ENCODE measurements at regions not wholly inside any gene's neighbourhood (a gene's known extent, or its start where the extent isn't known, plus 50 kb on each side); places are given as distances from the start of the nearest gene placed in this dataset.

DNA sequence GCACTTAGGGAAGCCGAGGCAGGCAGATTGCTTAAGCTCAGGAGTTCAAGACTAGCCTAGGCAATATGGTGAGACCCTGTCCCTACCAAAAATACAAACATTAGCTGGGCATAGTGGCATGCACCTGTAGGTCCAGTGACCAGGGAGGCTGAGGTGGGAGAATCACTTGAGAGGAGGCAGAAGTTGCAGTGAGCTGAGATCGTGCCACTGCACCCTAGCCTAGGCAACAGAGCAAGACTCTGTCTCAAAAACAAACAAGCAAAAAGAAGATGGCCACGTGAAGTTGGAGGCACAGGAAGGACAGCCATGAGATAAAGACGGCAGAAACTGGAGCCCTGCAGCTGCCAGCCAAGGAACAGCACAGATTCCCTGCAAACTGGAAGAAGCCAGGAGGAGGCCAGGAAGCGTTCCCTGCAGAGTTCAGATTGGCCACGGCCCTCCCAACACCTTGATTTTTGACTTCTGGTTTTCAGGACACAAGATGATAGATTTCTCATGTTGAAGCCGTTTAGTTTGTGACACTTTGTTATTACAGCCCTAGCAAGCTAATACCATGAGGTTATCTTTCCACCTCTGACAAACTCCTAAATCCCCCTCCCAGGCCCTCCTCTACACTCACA is 786.7 kb downstream of the UQCRFS1 start:
- DNase-seq, result no peak

DNA sequence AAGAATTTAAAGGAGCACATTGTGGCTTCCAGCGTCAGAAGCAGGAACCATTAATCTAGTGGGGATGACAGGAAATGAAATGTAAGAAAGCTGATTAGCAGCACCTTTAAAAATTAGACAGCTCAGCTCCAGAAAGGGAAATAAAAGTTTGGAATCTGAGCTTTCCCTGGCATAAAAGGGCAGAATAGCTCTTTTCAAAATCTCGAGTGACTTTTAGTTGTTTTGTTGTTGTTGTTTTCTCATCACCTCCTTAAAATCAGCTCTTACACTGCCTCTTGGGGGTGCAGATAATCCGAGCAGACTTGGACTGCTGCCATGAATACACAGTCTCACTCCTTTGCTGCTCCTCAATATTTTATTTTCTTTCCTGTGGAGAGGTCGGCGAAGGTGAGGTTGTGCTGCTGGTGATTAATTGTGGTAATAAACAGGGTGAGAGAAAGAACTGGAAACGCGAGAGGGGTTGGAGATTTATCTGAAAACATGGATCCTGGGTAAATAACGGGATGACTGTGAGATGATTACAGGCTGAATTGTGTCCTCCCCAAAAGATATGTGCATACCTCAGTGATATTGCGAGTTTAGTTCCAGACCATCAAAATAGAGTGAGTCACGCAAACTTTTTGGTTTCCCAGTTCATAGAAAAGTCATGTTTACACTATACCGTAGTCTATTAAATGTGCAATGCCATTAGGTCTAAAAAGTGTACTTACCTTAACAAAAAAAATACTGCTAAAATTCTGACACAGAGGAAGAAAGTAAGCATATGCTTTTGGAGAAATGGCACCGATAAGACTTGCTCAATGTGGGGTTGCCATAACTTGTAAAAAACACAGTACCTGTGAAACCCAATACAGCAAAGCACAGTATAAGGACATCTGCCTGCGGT is 787.7 kb downstream of the UQCRFS1 start:
- no peak for DNase-seq

DNA sequence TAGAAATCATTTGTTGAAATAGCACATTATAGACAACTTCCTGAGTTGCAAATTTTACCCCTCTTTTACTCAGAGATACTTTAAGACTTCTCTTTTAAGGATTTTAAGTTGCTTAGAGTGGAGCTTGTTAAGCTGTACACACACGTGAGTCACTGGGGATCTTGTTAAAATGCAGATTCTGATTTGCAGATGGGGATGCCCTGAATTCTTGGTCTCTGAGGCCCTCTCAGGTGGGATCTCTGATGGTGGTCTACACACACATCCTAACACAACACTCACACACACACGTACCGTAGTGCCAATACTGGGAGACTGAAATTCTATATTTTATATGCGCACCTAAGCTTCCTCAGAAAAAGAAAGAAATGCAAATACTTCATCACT is 788.3 kb downstream of the UQCRFS1 start:
- DNase-seq, result no peak

DNA sequence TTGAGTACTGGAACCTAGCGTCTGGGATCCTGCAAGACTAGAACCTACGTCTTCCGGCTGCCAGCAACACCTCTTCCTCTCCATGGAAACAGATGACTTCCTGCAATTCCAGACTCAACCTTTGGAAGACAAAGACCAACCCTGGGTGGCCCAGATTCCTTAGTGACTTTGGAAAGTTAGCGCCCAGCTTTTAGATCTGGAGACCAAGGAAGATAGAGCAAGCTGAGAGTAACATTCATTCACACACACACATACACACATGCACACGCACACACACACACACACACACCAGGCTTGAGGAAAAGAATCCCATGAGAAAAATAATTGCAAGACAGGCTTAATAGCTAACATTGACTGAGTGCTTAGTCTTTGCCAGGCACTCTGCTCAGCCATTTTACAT is 788.9 kb downstream of the UQCRFS1 start:
- no peak for DNase-seq

- DNase-seq, result no peak
Measured at GRCh38 chr19:28422791-28423650, 789.9 kb downstream of the UQCRFS1 start.

GRCh38 chr19:28422046-28422445 is 790.9 kb downstream of the UQCRFS1 start:
- DNase-seq, result no peak

DNA sequence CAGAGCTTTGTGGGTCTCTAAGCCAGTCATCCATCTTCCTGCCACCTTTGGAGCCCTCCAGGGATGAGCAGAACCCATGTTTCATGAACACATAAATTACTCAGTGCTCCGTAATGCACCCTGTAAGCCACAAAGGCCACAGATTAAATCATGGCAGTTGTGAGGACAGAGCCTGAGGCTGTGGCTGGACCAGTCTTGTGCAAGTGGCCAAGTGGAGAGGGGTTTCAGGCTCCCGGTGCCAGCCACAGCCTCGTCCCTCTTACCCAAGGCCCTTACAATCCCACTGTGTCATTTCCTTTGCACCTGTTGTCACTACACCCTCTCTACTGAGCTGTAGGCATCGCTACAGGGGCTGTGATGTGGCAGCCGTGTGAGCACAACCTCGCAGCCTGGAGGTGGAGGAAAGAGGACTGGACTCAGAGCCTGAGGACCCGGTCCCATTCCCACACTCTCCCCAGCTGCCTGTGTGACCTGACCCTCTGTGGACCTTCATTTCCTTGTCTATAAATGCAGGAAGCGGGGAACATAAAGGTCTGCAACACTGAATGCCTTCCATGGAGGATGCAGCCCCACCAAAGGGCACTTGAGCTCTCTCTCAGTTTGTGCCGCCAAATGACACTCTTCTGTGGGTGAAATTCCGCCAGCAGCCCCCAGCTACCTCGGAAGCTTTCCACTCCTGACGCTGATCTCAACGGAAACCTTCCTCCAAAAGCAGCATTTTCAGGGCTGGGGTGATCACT is 792.0 kb downstream of the UQCRFS1 start:
- no peak for DNase-seq

- DNase-seq, result no peak
Measured at GRCh38 chr19:28419312-28419711, 793.6 kb downstream of the UQCRFS1 start.

GRCh38 chr19:28417361-28417760 is 795.6 kb downstream of the UQCRFS1 start:
- DNase-seq, result no peak

DNA sequence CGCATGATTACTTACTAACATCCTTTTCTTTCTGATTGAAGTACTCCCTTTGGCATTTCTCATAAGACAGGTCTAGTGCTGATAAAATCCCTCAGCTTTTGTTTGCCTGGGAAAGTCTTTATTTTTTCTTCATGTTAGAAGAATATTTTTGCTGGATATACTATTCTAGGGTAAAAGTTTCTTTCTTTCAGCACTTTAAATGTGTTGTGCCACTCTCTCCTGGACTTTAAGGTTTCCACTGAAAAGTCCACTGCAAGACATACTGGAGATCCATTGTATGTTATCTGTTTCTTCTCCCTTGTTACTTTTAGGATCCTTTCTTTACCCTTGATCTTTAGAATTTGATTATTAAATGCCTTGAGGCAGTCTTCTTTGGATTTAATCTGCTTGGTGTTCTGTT is 796.7 kb downstream of the UQCRFS1 start:
- no peak for DNase-seq

- no peak for DNase-seq
Measured at GRCh38 chr19:28414748-28415147, 798.2 kb downstream of the UQCRFS1 start.

DNA sequence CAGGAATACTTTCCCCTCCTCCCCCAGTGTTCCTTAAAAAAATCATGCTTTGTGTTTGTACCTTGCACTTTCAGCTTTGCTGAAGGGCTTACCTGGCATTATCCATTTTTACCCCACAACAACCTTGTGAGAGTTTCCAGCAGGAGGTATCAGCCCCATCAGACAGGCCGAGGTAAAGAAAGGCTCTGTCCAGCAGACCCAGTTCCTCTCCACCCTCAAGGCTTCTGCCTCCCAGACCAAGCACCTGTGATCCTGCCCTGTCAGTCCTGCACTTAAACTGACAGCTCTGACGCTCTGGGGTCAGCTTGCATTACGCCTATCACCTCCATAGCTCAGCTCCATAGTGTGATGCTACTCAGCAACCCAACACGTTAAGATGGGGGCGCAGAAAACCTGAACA is 803.1 kb downstream of the UQCRFS1 start:
- DNase-seq, result no peak

GRCh38 chr19:28406966-28407365 is 806.0 kb downstream of the UQCRFS1 start:
- no peak for DNase-seq

DNA sequence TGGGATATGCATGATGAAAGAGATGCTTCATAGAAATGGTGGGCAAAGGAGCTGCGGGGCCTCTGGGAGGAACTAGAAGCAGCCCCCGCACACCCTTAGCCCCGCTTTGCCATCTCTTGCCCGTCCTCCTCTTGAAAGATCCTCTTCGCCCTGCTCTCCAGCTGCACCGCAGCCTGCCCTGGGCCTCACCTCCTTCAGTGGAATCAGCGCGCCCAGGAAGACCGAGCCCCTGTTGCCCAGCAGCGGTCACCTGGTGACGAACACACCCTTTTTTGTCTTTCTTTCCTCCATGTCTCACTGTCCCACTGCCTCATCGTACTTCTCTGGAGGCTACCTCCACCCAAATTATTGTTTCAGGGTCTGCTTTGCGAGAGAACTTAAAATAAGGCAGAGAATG is 807.6 kb downstream of the UQCRFS1 start:
- DNase-seq, result no peak

GRCh38 chr19:28404472-28404871 is 808.5 kb downstream of the UQCRFS1 start:
- no peak for DNase-seq

DNA sequence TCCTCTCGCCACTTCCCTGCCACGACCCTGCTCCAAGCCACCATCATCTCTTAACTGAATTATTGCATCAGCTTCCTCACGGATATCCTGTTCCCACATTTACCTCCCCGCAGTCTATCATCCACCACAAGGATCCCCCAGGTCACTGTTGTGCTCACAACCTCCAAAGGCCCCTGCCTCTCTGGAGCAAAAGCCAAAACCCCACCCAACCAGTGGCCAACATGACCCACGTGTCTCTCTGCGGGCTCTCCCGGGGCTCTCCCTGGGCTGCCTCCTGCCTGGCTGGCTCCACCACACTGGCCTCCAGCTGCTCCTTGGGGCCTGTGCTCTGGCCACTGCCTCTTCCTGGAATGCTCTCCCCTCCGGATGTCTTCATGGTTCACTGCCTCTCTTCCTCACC is 809.3 kb downstream of the UQCRFS1 start:
- DNase-seq, result no peak

DNA sequence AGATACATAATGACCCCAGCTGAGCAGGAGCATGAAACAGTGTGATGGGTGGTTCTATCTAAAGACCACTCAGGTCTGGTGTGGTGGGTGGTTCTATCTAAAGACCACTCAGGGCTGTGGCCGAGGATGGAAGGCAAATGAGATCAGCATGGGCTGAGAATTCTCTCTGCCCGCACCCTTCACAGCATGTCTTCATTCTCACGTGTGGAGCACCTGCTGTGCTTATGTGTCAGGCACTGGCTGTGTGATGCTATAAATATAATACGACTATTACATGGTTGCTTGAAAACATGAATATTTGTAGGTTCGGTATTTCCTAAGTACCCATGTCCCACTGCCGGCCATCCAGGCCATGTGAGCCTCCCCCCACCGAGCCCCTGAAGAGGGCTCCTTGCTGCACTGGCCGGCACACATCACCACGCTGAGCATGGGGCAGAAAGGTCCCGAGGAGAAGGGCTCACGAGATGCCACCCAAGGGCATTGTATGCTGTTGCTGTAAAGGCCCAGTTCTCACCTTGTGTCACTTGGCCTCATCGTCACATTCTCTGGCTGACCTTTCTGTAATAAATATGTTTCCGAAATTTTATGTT is 810.2 kb downstream of the UQCRFS1 start:
- no peak for DNase-seq

DNA sequence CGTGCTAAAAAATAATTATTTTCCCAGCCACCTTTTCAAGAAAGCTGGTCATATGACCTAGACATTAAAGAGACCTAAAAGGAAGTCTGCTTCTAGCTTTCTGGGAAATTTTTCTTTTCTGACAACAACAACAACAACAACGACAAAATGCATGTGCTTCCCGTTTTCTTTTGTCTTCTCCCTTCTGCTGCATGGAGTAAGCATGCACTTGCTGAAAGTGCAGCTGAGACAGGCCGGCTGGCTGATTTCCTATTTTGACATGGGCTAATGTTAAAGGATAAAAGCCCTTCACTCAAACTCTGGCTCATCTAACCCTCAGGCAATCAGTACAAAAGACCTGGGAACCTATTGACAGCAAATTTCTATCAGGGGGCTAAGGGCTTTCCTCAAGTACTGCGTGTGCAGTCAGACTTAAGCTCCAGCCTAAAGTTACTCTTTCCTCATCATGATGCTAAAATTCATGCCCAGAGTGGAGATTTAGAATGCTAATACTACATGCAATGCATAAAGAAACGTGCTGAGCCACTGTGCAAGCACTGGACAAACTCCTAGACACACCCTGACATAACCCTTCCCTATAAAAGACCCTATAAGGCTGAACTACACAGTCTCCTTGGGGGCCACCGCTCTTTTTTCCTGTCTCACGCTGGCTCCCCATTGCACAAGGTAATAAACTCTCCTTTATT is 811.1 kb downstream of the UQCRFS1 start:
- DNase-seq, result no peak

DNA sequence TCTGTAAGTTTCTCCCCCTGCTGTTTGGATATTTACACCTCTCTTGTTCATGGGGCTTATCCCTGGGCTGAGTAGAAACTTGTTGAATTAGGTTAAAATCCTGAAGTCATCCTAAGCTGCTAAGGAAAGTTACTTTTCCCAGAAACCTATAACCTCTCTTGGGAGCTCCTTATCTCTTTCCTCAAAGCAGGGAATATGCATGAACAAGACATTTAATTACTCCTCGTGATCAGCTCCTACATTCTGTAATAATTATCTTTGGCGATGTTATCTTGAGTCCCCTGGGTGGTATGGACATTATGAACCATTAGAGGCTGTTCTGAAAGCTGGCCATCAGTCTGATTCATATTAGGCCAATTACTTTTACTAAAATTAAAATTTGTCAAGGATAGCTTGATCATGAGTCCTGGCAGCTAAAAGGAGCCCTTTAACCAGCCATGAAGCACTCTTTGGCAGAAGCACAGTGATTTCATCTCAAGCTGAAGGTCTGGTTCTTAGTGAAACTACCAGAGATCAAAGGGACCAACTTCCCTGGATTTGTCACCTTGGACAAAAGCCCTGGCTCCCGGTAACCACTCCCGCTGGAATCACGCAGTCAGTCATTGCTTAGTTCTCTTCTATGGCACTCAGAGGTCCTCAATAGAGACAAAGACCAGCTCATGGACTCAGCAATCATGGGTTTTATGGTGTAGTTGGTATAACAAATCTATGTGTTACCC is 811.8 kb downstream of the UQCRFS1 start:
- no peak for DNase-seq

DNA sequence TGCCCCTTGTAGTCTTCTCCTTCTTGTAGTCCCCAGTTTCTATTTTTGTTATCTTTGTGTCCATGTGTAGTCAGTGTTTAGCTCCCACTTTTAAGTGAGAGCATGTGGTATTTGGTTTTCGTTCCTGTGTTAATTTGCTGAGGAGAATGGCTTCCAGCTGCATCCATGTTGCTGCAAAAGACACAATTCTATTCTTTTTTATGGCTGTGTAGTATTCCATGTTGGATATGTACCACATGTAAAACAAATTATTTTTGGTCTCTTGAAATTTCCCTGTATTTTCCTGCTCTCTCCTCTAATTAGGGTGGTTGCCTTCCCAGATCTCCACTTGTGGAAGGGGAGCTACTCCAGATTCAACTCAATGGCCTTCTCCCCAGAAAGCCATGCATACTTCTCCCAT is 813.8 kb downstream of the UQCRFS1 start:
- no peak for DNase-seq

DNA sequence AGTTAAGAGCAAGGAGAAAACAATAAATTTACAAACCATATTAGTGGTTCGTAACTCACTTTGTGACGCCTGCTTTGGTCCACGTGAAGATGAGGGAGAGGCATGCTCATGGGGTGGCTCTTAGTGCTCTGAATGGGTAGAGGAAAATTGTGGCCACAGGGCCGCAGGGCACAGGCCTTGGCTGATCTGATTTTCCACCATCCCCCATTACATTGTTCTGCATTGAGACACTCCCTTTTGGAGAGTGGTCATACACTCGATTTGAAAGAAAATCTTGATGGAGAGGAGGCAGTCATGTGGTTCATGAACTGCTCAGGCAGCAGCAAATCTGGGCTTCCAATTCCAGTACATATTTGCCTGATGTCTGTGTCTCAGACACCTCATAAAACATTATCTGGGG is 815.2 kb downstream of the UQCRFS1 start:
- no peak for DNase-seq
